ENCODE measurements at regions not wholly inside any gene's neighbourhood (a gene's known extent, or its start where the extent isn't known, plus 50 kb on each side); places are given as distances from the start of the nearest gene placed in this dataset.
"Not testable (repeated sequence)": the region's sequence is repeated elsewhere in the genome, so short reads cannot be mapped to it uniquely, and the experiment has no call there.

DNA sequence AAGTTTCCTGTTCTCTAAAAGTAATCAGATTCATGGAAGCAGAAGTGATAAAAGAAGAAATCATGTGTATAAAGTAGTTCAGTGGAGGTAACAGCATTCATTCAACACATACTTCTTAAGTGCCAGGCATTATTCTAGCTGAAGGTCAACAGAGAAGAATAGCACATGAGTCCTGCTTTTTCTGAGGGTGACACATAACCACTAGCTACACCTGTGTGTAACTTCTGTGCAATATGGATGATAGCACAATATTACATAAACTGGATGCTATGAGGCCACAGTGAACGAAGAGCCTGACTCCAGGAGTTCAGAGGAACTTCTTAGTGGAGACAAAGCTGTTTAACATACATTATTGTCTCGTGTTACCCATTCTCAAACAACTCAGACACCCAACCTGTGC is 114.3 kb upstream of the PCED1B start:
- in situ Hi-C loops (cut with HindIII; ENCODE audit: low pct_ligation_motif_present, low pct_unique_long_range_greater_than_20kb, low sequenced_read_pairs) = no loop called here
- no peak for DNase-seq

DNA sequence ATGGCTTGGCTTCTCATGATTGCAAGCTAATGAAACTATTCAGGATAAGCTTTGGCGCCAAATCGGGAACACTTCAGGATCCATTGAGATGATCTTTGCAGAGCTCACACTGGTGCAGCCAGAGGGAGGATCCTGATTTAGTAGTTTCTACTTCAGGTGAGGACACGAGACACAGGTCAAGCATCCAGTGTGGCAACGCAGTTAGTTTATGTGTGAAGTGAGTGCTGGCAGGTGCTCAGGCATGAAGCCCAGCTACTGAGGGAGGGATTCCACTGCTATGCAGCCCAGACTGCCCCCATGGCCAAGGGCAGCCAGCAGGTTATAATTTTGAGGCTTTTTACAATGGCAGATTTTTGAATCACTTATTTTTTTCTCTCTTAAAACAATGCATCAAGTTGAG is 113.5 kb upstream of the PCED1B start:
- no peak for DNase-seq
- in situ Hi-C loops (cut with HindIII; ENCODE audit: low pct_ligation_motif_present, low pct_unique_long_range_greater_than_20kb, low sequenced_read_pairs) = no loop called here

DNA sequence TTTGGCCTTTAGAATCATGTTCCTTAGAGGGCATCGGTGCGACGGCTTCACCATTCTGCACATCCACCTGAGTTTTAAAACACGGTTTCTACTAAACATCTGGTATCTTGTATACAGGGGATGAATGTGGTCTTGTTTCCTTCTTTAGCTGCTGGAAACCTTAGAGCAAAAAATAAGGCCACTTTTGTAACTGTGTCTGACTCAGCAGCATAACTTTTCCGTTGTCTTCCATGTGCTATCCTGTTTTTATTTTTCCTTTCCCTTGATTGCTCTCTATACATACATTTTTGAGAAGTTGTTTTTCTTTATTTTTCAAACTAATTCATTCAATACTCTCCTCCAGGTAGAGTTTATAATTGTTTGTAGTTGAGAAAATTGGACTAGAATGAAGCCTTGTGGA is 108.8 kb upstream of the PCED1B start:
- in situ Hi-C loops (cut with HindIII; ENCODE audit: low pct_ligation_motif_present, low pct_unique_long_range_greater_than_20kb, low sequenced_read_pairs) = no loop called here
- DNase-seq = no peak

DNA sequence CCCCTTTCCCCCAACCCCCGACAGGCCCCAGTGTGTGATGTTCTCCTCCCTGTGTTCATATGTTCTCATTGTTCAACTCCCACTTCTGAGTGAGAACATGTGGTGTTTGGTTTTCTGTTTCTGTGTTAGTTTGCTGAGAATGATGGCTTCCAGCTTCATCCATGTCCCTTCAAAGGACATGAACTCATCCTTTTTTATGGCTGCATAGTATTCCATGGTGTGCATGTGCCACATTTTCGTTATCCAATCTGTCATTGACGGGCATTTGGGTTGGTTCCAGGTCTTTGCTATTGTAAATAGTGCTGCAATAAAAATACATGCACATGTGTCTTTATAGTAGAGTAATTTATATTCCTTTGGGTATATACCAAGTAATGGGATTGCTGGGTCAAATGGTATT is 105.5 kb upstream of the PCED1B start:
- in situ Hi-C loops (cut with HindIII; ENCODE audit: low pct_ligation_motif_present, low pct_unique_long_range_greater_than_20kb, low sequenced_read_pairs) = not testable (repeated sequence)

DNA sequence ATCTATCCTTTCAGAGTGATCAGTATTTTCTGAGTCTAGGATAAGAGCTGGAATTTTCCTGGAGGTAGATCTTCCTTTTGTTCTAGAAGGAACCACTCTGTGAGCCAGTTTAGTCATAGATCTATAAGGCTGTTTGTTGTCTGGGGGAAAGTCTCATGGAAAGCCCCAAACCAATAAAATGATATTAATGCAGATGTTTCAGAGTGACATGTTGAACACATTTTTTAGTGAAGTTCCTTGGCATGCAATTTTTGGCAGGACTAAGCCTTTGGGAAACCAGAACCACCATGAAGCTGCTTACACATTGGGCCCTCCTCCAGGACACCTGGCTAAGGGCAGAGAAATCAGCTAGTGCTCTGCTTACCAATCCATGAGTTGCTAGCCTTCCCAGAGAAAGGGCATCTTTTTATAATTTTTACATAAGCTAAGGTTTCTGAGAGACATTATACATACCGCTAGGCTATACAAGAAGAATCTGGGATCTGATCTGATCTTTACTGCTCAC is 101.5 kb upstream of the PCED1B start:
- DNase-seq = no peak
- in situ Hi-C loops (cut with HindIII; ENCODE audit: low pct_ligation_motif_present, low pct_unique_long_range_greater_than_20kb, low sequenced_read_pairs) = no loop called here

More for the DNA sequence above, 105.5 kb upstream of the PCED1B start:
- DNase-seq = not testable (repeated sequence)

DNA sequence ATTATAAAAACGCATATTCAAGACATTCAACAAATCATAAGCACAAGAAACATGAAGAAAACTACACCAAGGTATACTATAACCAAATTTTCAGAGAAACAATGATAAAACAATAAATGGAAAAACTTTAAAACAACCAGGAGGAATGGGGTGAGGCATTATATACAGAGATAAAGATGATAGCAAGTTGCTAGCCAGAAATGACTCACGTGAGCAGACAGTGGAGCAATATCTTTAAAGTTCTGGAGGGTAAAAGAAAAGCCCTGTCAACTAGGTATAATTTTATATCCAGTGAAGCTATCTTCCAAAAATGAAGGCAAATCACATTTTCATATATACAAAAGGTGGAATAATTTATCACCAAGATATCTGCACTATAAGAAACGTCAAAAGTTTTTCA is 97.8 kb upstream of the PCED1B start:
- no peak for DNase-seq
- in situ Hi-C loops (cut with HindIII; ENCODE audit: low pct_ligation_motif_present, low pct_unique_long_range_greater_than_20kb, low sequenced_read_pairs) = no loop called here

DNA sequence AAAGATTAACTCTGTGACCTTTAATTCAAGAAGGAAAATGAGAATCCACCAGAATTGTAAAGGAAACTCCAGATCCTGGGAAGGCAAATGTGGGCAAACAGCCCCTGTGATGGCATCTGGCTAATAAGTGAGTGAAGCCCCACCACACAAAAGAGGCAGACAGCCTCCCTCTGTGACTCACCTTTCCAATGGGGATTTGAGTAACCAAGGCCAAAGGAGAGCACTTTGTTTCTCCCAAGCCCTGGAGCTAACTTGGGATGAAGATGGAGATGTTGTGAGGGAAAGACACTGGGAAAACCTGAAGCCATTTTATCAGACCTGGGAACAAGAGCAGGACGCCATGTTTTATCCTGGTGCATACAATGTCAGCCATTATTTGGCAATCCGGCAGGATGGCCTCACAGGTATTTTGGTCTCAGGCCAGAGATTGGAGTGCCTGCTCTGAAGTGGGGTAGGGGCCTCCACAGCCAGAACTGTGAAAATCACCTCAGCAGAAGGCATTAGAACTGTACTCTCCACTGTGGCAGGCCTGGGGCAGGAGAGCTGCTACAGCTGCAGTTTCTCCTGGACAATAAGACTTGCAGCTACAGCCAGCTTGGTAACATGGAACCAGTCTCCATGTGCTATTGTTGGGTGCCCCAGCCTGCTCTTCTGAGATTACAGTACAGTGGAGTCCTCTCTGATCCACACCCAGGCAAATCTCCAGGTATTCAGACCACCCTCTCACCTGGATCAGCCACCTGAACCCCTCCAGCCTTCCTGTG is 96.6 kb upstream of the PCED1B start:
- no peak for DNase-seq
- in situ Hi-C loops (cut with HindIII; ENCODE audit: low pct_ligation_motif_present, low pct_unique_long_range_greater_than_20kb, low sequenced_read_pairs) = no loop called here

DNA sequence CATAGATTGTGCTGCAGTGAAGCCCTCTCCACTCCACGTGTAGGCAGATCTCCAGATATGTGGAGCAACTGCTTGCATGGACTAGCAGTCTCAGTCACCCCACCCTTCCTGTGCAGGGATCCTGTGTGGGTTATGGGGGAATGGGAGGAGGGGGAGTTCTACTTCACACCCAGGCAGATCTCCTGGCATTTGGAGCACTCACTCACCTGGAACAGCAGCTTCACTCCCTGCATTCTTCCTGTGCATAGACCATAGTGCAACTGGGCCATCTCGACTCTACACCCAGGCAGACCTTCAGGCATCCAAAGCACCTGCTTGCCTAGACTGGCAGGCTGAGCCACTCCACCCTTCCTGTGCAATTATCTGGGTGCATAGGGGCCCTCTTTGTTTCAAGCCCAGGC is 96.0 kb upstream of the PCED1B start:
- in situ Hi-C loops (cut with HindIII; ENCODE audit: low pct_ligation_motif_present, low pct_unique_long_range_greater_than_20kb, low sequenced_read_pairs) = no loop called here
- no peak for DNase-seq

DNA sequence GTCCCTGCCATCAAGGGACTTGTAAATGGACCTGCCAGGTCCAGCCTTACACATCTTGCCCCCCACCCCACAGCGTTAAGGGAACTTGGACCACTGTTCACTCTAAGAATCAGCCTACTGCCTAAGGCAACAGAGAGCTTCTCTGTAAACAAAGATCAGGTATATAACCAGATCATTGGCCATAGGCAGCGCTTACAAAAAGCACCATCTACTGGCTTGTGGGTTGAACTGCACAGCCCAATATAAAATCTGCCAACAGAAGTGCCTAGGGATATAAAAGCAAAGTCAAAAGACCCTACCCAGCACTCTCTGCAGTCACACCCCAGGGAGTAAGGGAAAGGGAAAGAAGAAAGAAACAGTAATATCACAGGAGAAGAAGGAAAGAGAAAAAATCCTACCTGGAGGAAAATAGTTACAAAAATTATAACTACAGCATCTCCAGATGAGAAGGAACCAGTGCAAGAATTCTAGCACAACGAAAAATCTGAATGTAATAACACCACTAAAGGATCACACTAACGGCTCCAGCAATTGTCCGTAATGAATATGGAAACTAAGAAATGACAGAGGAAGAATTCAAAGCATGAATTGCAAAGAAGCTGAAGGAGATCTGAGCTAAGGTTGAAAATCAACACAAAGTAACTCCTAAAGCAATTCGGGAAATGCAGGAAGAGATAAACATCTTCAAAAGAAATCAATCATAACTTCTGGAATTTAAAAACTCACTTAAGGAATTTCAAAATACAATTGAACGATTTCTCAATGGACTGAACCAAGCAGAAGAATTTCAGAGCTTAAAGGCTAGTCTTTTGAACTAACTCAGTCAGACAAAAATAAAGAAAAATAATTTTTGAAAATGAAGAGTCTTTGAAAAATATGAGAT is 95.2 kb upstream of the PCED1B start:
- peak; percentile 74 for DNase-seq
- in situ Hi-C loops (cut with HindIII; ENCODE audit: low pct_ligation_motif_present, low pct_unique_long_range_greater_than_20kb, low sequenced_read_pairs) = no loop called here

DNA sequence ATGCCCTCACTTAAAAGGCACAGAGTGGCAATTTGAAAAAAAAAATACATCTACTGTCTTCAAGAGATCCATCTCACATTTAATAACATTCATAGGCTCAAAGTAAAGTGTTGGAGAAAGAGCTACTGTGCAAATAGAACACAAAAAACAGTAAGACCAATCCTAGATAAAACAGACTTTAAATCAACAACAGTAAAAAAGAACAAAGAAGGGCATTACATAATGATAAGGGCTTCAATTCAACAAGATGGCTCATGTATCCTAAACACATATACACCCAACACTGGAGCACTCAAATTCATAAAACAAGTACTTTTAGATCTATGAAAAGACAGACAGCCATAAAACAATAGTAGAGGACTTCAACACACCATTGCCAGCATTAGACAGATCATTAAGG is 93.6 kb upstream of the PCED1B start:
- in situ Hi-C loops (cut with HindIII; ENCODE audit: low pct_ligation_motif_present, low pct_unique_long_range_greater_than_20kb, low sequenced_read_pairs) = no loop called here
- no peak for DNase-seq

DNA sequence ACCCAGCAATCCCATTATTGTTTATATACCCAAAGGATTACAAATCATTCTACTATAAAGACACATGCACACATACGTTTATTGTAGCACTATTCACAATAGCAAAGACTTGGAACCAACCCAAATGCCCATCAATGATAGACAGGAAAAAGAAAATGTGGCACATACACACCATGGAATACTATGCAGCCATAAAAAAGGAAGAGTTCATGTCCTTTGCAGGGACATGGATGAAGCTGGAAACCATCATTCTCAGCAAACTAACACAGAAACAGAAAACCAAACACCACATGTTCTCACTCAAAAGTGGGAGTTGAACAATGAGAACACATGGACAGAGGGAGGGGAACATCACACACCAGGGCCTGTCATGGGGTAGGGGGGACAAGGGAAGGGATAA is 91.3 kb upstream of the PCED1B start:
- DNase-seq; in situ Hi-C loops (cut with HindIII; ENCODE audit: low pct_ligation_motif_present, low pct_unique_long_range_greater_than_20kb, low sequenced_read_pairs): not testable (repeated sequence)

DNA sequence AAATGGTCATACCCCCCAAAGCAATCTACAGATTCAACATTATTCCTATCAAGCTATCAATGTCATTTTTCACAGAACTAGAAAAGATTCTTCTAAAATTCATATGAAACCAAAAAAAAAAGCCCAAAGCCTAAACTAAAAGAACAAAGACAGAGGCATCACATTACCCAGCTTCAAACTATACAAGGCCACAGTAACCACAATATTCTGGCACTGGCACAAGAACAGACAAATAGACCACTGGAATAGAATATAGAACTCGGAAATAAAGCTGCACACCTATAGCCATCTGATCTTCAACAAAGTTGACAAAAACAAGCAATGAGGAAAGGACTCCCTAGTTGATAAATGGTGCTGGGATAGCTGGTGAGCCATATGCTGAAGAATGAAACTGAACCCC is 89.2 kb upstream of the PCED1B start:
- in situ Hi-C loops (cut with HindIII; ENCODE audit: low pct_ligation_motif_present, low pct_unique_long_range_greater_than_20kb, low sequenced_read_pairs) = no loop called here
- no peak for DNase-seq

DNA sequence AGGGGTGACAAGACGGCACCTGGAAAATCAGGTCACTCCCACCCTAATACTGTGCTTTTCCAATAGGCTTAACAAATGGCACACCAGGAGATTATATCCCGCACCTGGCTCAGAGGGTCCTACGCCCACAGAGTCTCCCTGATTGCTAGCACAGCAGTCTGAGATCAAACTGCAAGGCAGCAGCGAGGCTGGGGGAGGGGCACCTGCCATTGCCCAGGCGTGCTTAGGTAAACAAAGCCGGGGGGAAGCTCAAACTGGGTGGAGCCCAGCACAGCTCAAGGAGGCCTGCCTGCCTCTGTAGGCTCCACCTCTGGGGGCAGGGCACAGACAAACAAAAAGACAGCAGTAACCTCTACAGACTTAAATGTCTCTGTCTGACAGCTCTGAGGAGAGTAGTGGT is 87.4 kb upstream of the PCED1B start:
- in situ Hi-C loops (cut with HindIII; ENCODE audit: low pct_ligation_motif_present, low pct_unique_long_range_greater_than_20kb, low sequenced_read_pairs); DNase-seq: not testable (repeated sequence)

DNA sequence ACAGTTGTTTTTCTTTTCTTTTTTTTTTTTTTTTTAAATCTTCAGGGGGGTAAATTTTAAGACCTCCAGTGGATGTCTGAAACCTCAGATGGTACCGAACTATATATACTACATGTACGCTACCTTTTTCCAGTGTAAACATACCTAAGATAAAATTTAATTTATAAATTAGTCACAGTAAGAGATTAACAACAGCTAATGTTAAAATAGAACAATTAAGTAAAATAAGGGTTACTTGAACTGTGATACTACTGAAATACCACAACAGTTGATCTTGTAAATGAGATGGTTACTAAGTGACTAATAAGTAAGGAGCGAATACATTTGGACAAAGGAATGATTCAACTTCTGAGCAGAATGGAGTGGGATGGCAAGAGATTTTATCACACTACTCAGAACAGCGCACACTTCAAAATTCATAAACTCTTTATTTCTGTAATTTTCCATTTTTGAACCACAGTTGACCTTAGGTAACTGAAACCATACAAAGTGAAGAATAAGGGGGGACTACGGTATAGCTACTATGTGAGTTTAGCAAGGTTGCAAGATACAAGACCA is 80.5 kb upstream of the PCED1B start:
- in situ Hi-C loops (cut with HindIII; ENCODE audit: low pct_ligation_motif_present, low pct_unique_long_range_greater_than_20kb, low sequenced_read_pairs) = no loop called here
- DNase-seq = no peak

DNA sequence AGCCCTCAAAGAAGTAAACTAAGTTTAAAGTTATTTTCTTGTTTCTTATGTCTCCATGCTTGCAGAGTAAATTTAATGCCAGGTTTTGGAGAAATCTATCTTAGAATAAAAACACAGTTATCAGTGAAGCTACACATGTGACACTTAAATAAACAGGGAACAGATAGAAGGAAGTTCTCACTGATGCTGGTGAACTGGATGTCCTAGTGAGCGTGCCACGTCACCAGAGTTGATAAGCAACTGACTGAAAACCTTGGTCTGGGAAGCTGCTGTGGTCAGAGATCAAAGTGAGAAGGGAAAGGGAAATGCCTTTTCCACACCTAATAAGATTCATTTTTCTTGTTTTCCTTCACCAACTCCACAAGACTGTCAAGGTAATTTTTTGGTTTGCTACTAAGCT is 74.8 kb upstream of the PCED1B start:
- no peak for DNase-seq
- in situ Hi-C loops (cut with HindIII; ENCODE audit: low pct_ligation_motif_present, low pct_unique_long_range_greater_than_20kb, low sequenced_read_pairs) = no loop called here

DNA sequence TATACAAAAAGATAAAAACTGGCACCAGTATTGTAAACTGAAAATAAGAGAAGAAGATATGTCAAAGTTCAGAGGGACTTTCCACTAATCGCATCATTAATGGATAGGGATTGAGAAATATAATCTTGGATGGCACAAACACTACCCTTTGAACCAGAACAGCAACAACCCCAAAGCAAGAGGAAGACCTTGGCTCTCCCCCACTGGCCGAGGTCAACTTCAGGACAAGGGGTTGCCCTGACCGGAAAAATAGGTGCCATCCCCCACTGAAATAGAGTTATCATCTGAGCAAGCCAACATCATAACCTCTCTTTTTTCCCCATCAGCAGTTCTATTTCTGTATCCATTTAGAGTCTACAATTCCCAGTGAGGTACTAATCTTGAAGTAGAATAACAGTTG is 72.4 kb upstream of the PCED1B start:
- in situ Hi-C loops (cut with HindIII; ENCODE audit: low pct_ligation_motif_present, low pct_unique_long_range_greater_than_20kb, low sequenced_read_pairs) = no loop called here

DNA sequence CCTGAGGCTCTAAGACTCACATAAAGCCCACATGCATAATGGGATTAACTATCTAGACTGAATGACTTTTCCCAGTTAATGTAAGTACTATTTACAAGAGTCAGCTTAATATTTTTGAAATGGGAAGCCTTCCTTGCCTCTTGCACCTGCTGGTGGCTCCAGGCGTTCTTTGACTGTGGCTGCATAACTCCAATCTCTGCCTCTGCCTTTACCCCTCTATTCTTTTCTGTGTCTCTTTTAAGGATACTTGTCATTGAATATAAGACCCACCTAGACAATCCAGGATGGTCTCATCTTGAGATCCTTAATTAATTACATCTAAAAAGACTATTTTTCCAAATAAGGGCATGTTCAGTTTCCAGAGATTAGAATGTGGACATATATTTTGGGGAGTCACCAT is 66.9 kb upstream of the PCED1B start:
- in situ Hi-C loops (cut with HindIII; ENCODE audit: low pct_ligation_motif_present, low pct_unique_long_range_greater_than_20kb, low sequenced_read_pairs) = no loop called here
- no peak for DNase-seq

More for the DNA sequence above, 72.4 kb upstream of the PCED1B start:
- no peak for DNase-seq

DNA sequence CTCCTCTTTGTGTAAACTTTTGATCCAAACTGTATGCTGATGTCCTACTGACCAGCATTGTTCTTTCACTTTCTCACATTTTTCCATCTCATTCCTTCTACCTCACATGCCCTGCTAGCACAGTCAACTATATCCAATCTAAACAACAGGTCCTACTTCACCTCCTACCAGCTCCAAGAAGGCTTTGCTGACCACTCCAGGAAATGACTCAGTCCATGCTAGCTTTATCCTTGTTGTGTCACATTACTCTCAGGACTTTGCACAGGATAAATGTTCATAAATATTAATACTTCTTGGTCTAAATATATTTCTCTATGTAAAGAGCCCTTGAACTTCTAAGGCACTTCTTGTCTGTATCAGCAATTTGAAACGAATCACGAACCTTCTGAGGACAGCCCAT is 64.9 kb upstream of the PCED1B start:
- in situ Hi-C loops (cut with HindIII; ENCODE audit: low pct_ligation_motif_present, low pct_unique_long_range_greater_than_20kb, low sequenced_read_pairs) = no loop called here
- no peak for DNase-seq

DNA sequence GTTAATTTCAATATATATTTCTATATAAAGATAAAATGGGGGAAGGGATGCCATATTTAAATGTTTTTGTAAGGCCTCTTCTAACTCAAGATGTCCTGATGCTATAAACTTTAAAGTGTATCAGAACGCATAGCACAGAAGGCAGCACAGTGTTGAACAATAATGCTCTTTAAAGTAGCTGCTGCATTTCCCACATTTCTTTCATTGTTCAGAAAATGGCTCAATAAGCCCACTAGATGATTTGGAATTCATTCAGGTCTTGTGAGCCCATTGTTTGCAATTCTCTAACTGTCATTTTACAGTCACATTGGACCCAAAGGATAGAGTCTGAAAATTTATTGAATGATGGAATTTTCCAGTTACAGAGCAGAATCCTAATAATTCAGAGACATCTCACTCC is 64.0 kb upstream of the PCED1B start:
- in situ Hi-C loops (cut with HindIII; ENCODE audit: low pct_ligation_motif_present, low pct_unique_long_range_greater_than_20kb, low sequenced_read_pairs) = no loop called here
- no peak for DNase-seq

All from ACHN (cell line).